SU-DHL-6 (cell line): ENCODE measurements at regions not wholly inside any gene's neighbourhood (a gene's known extent, or its start where the extent isn't known, plus 50 kb on each side); places are given as distances from the start of the nearest gene placed in this dataset.

Source experiments
- H2AFZ ChIP-seq: fragments of 200-600 bp; sonication (generic); 2 replicates; pipeline ENCODE4 v1.6.1; 2014; ENCODE audit warnings: low read depth, mild to moderate bottlenecking, moderate library complexity, mixed read lengths, antibody characterized with exemption, low read length; ENCODE audit not compliant: severe bottlenecking
- H3F3A ChIP-seq: fragments of 200-600 bp; shearing (Covaris generic); 2 replicates; pipeline ENCODE4 v1.6.0; 2016; ENCODE audit warnings: antibody characterized with exemption, mild to moderate bottlenecking; ENCODE audit not compliant: insufficient read depth
- H3K27ac ChIP-seq: fragments of 200-600 bp; sonication (generic); 2 replicates; pipeline ENCODE4 v1.5.1; 2016; ENCODE audit warnings: low read depth, mild to moderate bottlenecking, low read length, moderate library complexity, mixed read lengths
- H3K27me3 ChIP-seq: fragments of 200-600 bp; sonication (generic), shearing (Covaris generic); 2 replicates; pipeline ENCODE4 v1.6.0; 2014; ENCODE audit warnings: mild to moderate bottlenecking, low read length
- H3K36me3 ChIP-seq: fragments of 200-600 bp; sonication (generic); 2 replicates; pipeline ENCODE4 v1.6.1; 2014; ENCODE audit warnings: mild to moderate bottlenecking, low read length, mixed read lengths
- H3K4me2 ChIP-seq: fragments of 300-600, 200-600 bp; shearing (Covaris generic), sonication (generic); 2 replicates; pipeline ENCODE4 v1.6.0; 2014; ENCODE audit warnings: low read length, low read depth, mild to moderate bottlenecking; ENCODE audit not compliant: poor library complexity, severe bottlenecking
- H3K4me3 ChIP-seq: fragments of 200-600 bp; sonication (generic); 2 replicates; pipeline ENCODE4 v1.5.1; 2014; ENCODE audit warnings: antibody characterized with exemption, low read length, mild to moderate bottlenecking, mixed read lengths; ENCODE audit not compliant: insufficient read depth, poor library complexity, severe bottlenecking
- H3K79me2 ChIP-seq: fragments of 200-600 bp; sonication (generic); 2 replicates; pipeline ENCODE4 v1.6.1; 2014; ENCODE audit warnings: mild to moderate bottlenecking, low read length, moderate library complexity; ENCODE audit not compliant: insufficient read depth
- H3K9ac ChIP-seq: fragments of 200-600 bp; sonication (generic); 2 replicates; pipeline ENCODE4 v1.7.0; 2014; ENCODE audit warnings: mild to moderate bottlenecking, low read length
- H3K9me2 ChIP-seq: fragments of 200-600 bp; sonication (generic); replicated peaks from 2 replicates; pipeline ENCODE4 v1.6.1; 2014; ENCODE audit warnings: low read length; ENCODE audit not compliant: insufficient read depth
- H3K9me3 ChIP-seq: fragments of 200-600 bp; sonication (generic); 2 replicates; pipeline ENCODE4 v1.6.1; 2014; ENCODE audit warnings: low read length, mixed read lengths; ENCODE audit not compliant: insufficient read depth
- H4K20me1 ChIP-seq: fragments of 200-600 bp; sonication (generic); 2 replicates; pipeline ENCODE4 v1.6.1; 2014; ENCODE audit warnings: low read depth, mild to moderate bottlenecking, antibody characterized with exemption, low read length, moderate library complexity, mixed read lengths
- CTCF ChIP-seq: fragments of 200-600 bp; sonication (generic); IDR thresholded peaks from one replicate; pipeline ENCODE4 v1.5.1; 2017; ENCODE audit warnings: antibody characterized with exemption, mild to moderate bottlenecking, low read length, moderate library complexity; ENCODE audit not compliant: insufficient read depth, poor library complexity, severe bottlenecking
- EZH2phosphoT487 ChIP-seq: fragments of 200-600 bp; sonication (generic), shearing (Covaris generic); conservative IDR thresholded peaks from 2 replicates; pipeline ENCODE4 v1.6.1; 2018; ENCODE audit warnings: mild to moderate bottlenecking, antibody characterized with exemption, low read length, moderate library complexity, mixed read lengths

GRCh38 chr13:102935896-102936321, 90.1 kb downstream of the ERCC5 start:
- no peaks in the 10 kb centered on the region for H4K20me1 ChIP-seq
- H3F3A ChIP-seq = 0 out of 2 replicates have a peak, but pooled peaks cover 3% of the 10 kb centered on the region
- peaks cover 7% of the 10 kb centered on the region; the same call in 1 of the 2 replicates for H3K9me3 ChIP-seq
- no peak overlapping the region for H3K9ac ChIP-seq
- TF ChIP-seq EZH2phosphoT487 (no peak), CTCF (no peak)
- no peaks in the 10 kb centered on the region for H3K27me3 ChIP-seq
- H3K4me3 ChIP-seq = no peak overlapping the region
- peak overlapping the region; percentile 41 for H3K4me2 ChIP-seq
- H2AFZ ChIP-seq = peak overlapping the region; percentile 43
- H3K9me2 ChIP-seq = no peaks in the 10 kb centered on the region
- no peak overlapping the region; the same call in 1 of the 2 replicates for H3K27ac ChIP-seq
- no peaks in the 10 kb centered on the region for H3K79me2 ChIP-seq
- H3K36me3 ChIP-seq = no peaks in the 10 kb centered on the region

- no peak overlapping the region for H3K4me3 ChIP-seq
- no peaks in the 10 kb centered on the region for H3K9me2 ChIP-seq
- H2AFZ ChIP-seq = no peak overlapping the region
- H4K20me1 ChIP-seq = no peaks in the 10 kb centered on the region
- no peak overlapping the region for H3K27ac ChIP-seq
- H3K9ac ChIP-seq = no peak overlapping the region
- no peaks in the 10 kb centered on the region for H3K27me3 ChIP-seq
- H3F3A ChIP-seq = 0 out of 2 replicates have a peak, but pooled peaks cover 3% of the 10 kb centered on the region
- no peak overlapping the region for H3K4me2 ChIP-seq
- H3K79me2 ChIP-seq = no peaks in the 10 kb centered on the region
- H3K9me3 ChIP-seq = no peaks in the 10 kb centered on the region
- H3K36me3 ChIP-seq = no peaks in the 10 kb centered on the region
- TF ChIP-seq CTCF = no peak
- no peak for TF ChIP-seq EZH2phosphoT487
Observed at GRCh38 chr13:102933523-102933922, 87.7 kb downstream of the ERCC5 start.

GRCh38 chr13:102933122-102933521, 87.3 kb downstream of the ERCC5 start:
- Histone ChIP-seq H3F3A (0 out of 2 replicates have a peak, but pooled peaks cover 3% of the 10 kb centered on the region), H3K9ac (no peak overlapping the region), H3K4me3 (no peak overlapping the region), H3K36me3 (no peaks in the 10 kb centered on the region), H4K20me1 (no peaks in the 10 kb centered on the region), H3K79me2 (no peaks in the 10 kb centered on the region), H3K9me3 (no peaks in the 10 kb centered on the region), H3K9me2 (no peaks in the 10 kb centered on the region), H2AFZ (no peak overlapping the region), H3K27ac (no peak overlapping the region), H3K27me3 (no peaks in the 10 kb centered on the region), H3K4me2 (no peak overlapping the region)
- TF ChIP-seq CTCF (no peak), EZH2phosphoT487 (no peak)
